AG04449 (cell line): ENCODE measurements at regions not wholly inside any gene's neighbourhood (a gene's known extent, or its start where the extent isn't known, plus 50 kb on each side); places are given as distances from the start of the nearest gene placed in this dataset.
"Not testable (repeated sequence)": the region's sequence is repeated elsewhere in the genome, so short reads cannot be mapped to it uniquely, and the experiment has no call there.

Experiments used
- CTCF ChIA-PET: fragments of 350-600 bp; formaldehyde crosslinking; extraction: SDS; loops from one replicate; lab custom pipeline; 2021; ENCODE audit warnings: antibody characterized with exemption; lab: Yijun Ruan, JAX
- POLR2A ChIA-PET: fragments of 400-600, 350-600 bp; formaldehyde crosslinking; extraction: SDS; loops from one replicate; lab custom pipeline; 2020; ENCODE audit warnings: antibody characterized with exemption, inconsistent platforms; lab: Yijun Ruan, JAX
- DNase-seq: peaks from one replicate; pipeline ENCODE4 v3.0.0-alpha.2; 2010; ENCODE audit warnings: low read depth, low spot score
- H3K4me3 ChIP-seq: 2 replicates; pipeline ENCODE4 v1.5.1; 2011; ENCODE audit warnings: low read depth, mild to moderate bottlenecking, control low read depth, low read length
- CTCF ChIP-seq: IDR thresholded peaks from one replicate; pipeline ENCODE4 v1.5.1; 2011; ENCODE audit warnings: mild to moderate bottlenecking, moderate library complexity, low read length, control low read depth, inconsistent platforms; ENCODE audit not compliant: insufficient read depth; ENCODE audit errors: missing control alignments

DNA sequence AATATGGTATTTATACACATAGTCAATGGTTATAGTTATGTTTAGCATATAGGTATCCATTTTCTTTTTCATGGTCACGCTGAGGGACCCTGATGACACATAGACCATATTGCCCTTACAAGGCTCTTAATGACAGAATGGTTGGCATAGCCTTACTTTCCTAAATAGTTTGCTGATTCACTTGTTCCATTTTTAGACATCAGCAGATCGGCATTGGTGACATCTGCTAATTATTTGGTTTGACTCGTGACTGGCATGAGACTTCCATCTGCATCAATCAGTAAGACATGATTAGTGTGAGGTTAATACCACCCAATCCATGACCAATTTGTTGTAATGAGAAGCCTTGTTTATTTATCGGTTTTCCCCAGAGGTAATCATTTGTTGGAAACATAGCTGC is 309.7 kb downstream of the ALDH8A1 start:
- DNase-seq = no peak
- ChIA-PET CTCF (interaction anchor here (0.6 to 3.5 kb wide), 47 partner anchors 8 to 516 kb away, joined by 3 to 45 read pairs (median 4); no protein-coding TSS in a partner anchor), POLR2A (interaction anchor here (1.7 kb wide), 1 partner anchor 466 kb away, joined by 6 read pairs; no protein-coding TSS in a partner anchor)
- TF ChIP-seq CTCF = no peak
- H3K4me3 ChIP-seq = no peak overlapping the region

DNA sequence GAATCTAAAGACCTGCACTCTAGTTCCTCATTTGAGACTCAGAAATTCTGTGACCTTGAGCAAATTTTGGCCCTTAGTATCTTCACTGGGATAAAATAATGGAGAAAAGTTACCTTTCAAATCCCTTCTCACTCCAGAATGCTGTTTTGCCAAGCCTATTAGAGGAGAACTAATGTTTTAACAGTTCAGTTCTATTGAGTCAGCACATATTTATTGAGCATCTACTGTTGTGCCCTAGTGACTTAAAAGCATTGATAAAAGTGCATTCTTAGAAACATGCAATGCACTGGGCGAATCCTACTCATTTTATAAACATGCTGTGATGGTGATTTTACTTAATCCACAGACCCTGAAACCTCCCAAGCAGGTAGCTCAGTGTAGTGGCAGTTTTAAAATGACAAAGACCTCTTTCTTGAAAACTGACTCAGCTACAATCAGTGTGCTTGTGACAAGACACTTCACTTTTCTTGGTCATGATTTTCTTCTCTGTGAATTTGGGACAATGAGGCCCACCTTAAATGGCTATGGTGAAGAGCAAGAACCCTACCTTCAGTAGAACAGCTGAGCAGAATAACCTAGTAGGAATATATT is 312.0 kb downstream of the ALDH8A1 start:
- ChIA-PET POLR2A (no interaction called here), CTCF (interaction anchor here (0.8 to 1.4 kb wide), 7 partner anchors 10 to 481 kb away, joined by 3 to 4 read pairs (median 4); no protein-coding TSS in a partner anchor)
- TF ChIP-seq CTCF = no peak

DNA sequence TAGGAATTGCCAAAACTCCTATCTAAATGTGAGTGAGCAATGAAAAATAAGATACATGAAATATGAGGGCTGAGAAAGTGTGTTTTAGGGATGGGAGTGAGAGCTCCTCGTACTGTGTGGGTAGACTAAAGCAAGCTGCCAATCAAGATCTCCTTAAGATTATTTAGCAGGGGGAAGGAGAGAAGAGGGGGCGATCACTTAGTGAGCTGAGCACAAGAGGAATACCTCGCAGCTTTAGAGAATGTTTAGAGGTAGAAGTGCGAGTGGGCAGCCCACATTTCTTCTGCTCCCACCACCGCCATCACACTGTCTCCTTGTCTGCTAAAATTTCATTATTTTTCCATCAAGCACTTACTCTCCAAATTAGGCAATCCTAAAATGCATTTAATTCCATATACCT is 312.6 kb downstream of the ALDH8A1 start:
- CTCF ChIA-PET = interaction anchor here (0.6 to 0.8 kb wide), 2 partner anchors 17 to 275 kb away, joined by 3 read pairs; no protein-coding TSS in a partner anchor
- no peak for DNase-seq
- no peak for TF ChIP-seq CTCF
- no peak overlapping the region for H3K4me3 ChIP-seq
- POLR2A ChIA-PET = no interaction called here

More for the DNA sequence above, 312.0 kb downstream of the ALDH8A1 start:
- DNase-seq = no peak
- H3K4me3 ChIP-seq = no peak overlapping the region

GRCh38 chr6:134636186-134636799 is 313.6 kb downstream of the ALDH8A1 start:
- no peak for TF ChIP-seq CTCF

DNA sequence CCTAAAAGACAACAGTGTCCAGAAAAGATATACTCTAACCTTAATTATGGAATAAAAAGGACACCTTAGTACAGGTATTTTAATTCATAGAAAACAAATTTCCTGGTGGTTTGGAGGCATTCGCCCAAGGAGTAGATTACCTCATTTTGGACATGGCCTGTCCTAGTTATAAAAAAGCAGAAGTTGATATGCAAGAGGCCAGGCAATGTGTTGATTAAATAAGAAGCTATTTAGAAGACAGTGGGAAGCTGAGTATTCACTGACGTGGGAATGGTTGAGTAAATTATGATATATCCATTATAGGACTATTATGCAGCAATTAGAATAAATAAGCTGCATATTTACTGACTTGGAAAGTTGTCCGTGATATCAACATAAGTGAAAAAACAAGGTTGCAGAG is 314.9 kb downstream of the ALDH8A1 start:
- DNase-seq = no peak
- ChIA-PET CTCF (interaction anchor here (1.2 to 1.5 kb wide), 3 partner anchors 9 to 478 kb away, joined by 3 to 7 read pairs (median 3); no protein-coding TSS in a partner anchor), POLR2A (no interaction called here)
- no peak for TF ChIP-seq CTCF
- no peak overlapping the region for H3K4me3 ChIP-seq

More at GRCh38 chr6:134636186-134636799, 313.6 kb downstream of the ALDH8A1 start:
- H3K4me3 ChIP-seq = no peak overlapping the region
- no peak for DNase-seq
- CTCF ChIA-PET = interaction anchor here (0.8 to 1.5 kb wide), 2 partner anchors 274 to 480 kb away, joined by 3 to 7 read pairs; no protein-coding TSS in a partner anchor
- POLR2A ChIA-PET = no interaction called here

GRCh38 chr6:134634466-134634865 is 315.4 kb downstream of the ALDH8A1 start:
- CTCF ChIA-PET = interaction anchor here (1.2 to 2.5 kb wide), 4 partner anchors 9 to 455 kb away, joined by 3 to 6 read pairs (median 4); no protein-coding TSS in a partner anchor

DNA sequence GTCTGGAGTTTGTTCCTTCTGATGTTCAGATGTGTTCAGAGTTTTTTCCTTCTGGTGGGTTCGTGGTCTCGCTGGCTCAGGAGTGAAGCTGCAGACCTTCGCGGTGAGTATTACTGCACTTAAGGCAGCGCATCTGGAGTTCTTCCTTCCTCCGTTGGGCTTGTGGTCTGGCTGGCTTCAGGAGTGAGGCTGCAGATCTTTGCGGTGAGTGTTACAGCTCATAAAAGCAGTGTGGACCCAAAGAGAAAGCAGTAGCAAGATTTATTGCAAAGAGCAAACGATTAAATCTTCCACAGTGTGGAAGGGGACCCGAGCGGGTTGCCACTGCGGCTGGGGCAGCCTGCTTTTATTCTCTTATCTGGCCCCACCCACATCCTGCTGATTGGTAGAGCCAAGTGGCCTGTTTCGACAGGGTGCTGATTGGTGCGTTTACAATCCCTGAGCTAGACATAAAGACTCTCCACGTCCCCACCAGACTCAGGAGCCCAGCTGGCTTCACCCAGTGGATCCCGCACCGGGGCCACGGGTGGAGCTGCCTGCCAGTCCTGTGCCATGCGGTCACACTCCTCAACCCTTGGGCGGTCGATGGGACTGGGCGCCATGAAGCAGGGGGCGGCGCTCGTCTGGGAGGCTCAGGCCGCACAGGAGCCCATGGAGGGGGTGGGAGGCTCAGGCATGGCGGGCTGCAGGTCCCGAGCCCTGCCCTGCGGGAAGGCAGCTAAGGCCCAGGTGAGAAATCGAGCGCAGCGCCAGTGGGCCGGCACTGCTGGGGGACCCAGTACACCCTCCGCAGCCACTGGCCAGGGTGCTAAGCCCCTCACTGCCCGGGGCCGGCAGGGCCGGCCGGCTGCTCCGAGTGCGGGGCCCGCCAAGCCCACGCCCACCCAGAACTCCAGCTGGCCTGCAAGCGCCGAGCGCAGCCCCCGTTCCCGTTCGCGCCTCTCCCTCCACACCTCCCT is 315.3 kb upstream of the SGK1 start:
- POLR2A ChIA-PET, H3K4me3 ChIP-seq, DNase-seq: not testable (repeated sequence)
- CTCF ChIA-PET = interaction anchor here (1.2 to 2.5 kb wide), 4 partner anchors 7 to 456 kb away, joined by 3 to 6 read pairs (median 4); no protein-coding TSS in a partner anchor

More at GRCh38 chr6:134634466-134634865, 315.4 kb downstream of the ALDH8A1 start:
- POLR2A ChIA-PET = no interaction called here
- H3K4me3 ChIP-seq = no peak overlapping the region
- TF ChIP-seq CTCF = no peak
- DNase-seq = no peak
